Cardiac muscle cell (in vitro differentiated cells and primary cell): ENCODE measurements at regions not wholly inside any gene's neighbourhood (a gene's known extent, or its start where the extent isn't known, plus 50 kb on each side); places are given as distances from the start of the nearest gene placed in this dataset.
"Not testable (repeated sequence)": the region's sequence is repeated elsewhere in the genome, so short reads cannot be mapped to it uniquely, and the experiment has no call there.

Experiments
- DNase-seq, 2 donors: peaks; one replicate each; pipeline versions ENCODE4 v3.0.0 to v3.0.0-alpha.2; 2010 to 2017; ENCODE audit warnings: low read depth in 1 of 2, low spot score in 1 of 2
- H3K27ac ChIP-seq: fragments of 200-600 bp; sonication (generic); 2 replicates; pipeline ENCODE4 v1.5.1; 2016
- H3K27me3 ChIP-seq: fragments of 200-600 bp; sonication (generic); 2 replicates; pipeline ENCODE4 v1.6.0; 2016; ENCODE audit warnings: control low read depth
- H3K36me3 ChIP-seq: fragments of 200-600 bp; sonication (generic); 2 replicates; pipeline ENCODE4 v1.5.1; 2016; ENCODE audit warnings: control low read depth
- H3K4me1 ChIP-seq: fragments of 200-600 bp; sonication (generic); 2 replicates; pipeline ENCODE4 v1.8.1; 2017; ENCODE audit warnings: low read depth, mild to moderate bottlenecking, mixed run types
- H3K4me3 ChIP-seq: fragments of 200-600 bp; sonication (generic); 2 replicates; pipeline ENCODE4 v1.5.1; 2016; ENCODE audit warnings: mild to moderate bottlenecking
- H3K9me3 ChIP-seq: fragments of 200-600 bp; sonication (generic); 2 replicates; pipeline ENCODE4 v1.5.1; 2017; ENCODE audit warnings: low read depth, mild to moderate bottlenecking, control low read depth
- TF ChIP-seq, protein P1 (sequence below): IDR thresholded peaks from 2 replicates; pipeline ENCODE4 v1.5.1; 2012; ENCODE audit warnings: low read depth, mild to moderate bottlenecking, low read length

- TF ChIP-seq, protein P1, sequence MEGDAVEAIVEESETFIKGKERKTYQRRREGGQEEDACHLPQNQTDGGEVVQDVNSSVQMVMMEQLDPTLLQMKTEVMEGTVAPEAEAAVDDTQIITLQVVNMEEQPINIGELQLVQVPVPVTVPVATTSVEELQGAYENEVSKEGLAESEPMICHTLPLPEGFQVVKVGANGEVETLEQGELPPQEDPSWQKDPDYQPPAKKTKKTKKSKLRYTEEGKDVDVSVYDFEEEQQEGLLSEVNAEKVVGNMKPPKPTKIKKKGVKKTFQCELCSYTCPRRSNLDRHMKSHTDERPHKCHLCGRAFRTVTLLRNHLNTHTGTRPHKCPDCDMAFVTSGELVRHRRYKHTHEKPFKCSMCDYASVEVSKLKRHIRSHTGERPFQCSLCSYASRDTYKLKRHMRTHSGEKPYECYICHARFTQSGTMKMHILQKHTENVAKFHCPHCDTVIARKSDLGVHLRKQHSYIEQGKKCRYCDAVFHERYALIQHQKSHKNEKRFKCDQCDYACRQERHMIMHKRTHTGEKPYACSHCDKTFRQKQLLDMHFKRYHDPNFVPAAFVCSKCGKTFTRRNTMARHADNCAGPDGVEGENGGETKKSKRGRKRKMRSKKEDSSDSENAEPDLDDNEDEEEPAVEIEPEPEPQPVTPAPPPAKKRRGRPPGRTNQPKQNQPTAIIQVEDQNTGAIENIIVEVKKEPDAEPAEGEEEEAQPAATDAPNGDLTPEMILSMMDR: no peak
- DNase-seq: peak in 1 of 2 donors; percentile 31
- H3K27ac ChIP-seq: no peak overlapping the region
- H3K4me1 ChIP-seq: no peaks in the 10 kb centered on the region
- no peaks in the 10 kb centered on the region for H3K27me3 ChIP-seq
- no peaks in the 10 kb centered on the region for H3K9me3 ChIP-seq
- no peaks in the 10 kb centered on the region for H3K36me3 ChIP-seq
- no peak overlapping the region for H3K4me3 ChIP-seq
Observed at GRCh38 chr3:147518465-147518864, 109.3 kb downstream of the ZIC1 start.

GRCh38 chr3:147521646-147522045, 112.5 kb downstream of the ZIC1 start:
- Histone ChIP-seq H3K4me3 (no peak overlapping the region), H3K27me3 (no peaks in the 10 kb centered on the region), H3K36me3 (no peaks in the 10 kb centered on the region), H3K9me3 (no peaks in the 10 kb centered on the region), H3K4me1 (no peaks in the 10 kb centered on the region), H3K27ac (no peak overlapping the region)
- TF ChIP-seq, protein P1: no peak
- peak in 1 of 2 donors; percentile 25 for DNase-seq

DNA sequence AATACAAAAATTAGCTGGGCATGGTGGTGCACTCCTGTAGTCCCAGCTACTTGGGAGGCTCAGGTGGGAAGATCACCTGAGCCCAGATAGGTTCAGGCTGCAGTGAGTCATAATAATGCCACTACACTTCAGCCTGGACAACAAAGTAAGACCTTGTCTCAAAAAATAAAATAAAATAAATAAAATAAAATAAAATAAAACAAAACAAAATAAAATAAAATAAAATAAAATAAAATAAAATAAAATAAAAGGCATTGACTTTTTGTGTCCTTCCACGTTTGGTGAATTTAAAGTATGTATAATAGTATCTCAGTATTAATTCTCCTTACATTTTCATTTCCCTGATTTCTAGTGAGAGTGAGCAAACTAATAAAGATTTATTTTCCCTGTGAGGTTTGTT, 113.6 kb downstream of the ZIC1 start:
- H3K9me3 ChIP-seq, DNase-seq: not testable (repeated sequence)

DNA sequence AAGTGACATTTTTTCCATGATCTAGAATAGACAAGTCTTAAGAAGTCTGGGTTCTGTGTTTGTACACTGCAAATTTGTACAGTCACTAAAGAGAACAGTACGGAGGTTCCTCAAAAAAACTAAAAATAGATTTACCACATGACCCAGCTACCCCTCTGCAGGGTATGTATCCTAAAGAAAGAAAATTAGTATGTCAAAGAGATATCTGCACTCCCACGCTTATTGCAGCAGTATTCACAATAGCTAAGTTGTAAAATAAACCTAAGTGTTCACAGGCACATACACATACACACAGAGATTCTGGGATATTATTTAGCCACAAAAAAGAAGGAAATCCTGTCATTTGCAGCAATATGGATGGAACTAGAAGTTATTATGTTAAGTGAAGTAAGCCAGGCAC, 120.4 kb downstream of the ZIC1 start:
- TF ChIP-seq, protein P1: no peak

More for the DNA sequence above, 113.6 kb downstream of the ZIC1 start:
- not testable (repeated sequence) for H3K4me1 ChIP-seq, H3K36me3 ChIP-seq, H3K4me3 ChIP-seq, H3K27me3 ChIP-seq, H3K27ac ChIP-seq

GRCh38 chr3:147538034-147538433, 128.9 kb downstream of the ZIC1 start:
- no peaks in the 10 kb centered on the region for H3K9me3 ChIP-seq
- TF ChIP-seq, protein P1: no peak
- H3K4me3 ChIP-seq: no peak overlapping the region

More for the DNA sequence above, 120.4 kb downstream of the ZIC1 start:
- Histone ChIP-seq H3K4me3 (no peak overlapping the region), H3K9me3 (no peaks in the 10 kb centered on the region), H3K4me1 (no peaks in the 10 kb centered on the region), H3K27me3 (no peaks in the 10 kb centered on the region), H3K27ac (no peak overlapping the region), H3K36me3 (no peaks in the 10 kb centered on the region)
- no peak for DNase-seq

DNA sequence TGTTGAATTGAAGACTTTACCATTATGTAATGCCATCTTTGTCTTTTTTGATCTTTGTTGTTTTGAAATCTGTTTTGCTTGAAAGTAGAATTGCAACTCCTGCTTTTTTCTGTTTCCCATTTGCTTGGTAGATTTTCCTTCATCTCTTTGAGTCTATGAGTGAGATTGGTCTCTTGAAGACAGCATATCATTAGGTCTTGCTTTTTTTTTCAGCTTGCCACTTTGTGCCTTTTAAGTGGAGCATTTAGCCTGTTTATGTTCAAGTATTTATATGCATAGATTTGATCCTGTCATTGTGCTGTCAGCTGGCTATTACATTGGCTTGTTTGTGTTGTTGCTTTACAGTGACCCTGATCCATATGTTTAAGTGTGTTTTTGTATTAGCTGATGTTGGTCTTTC, 131.8 kb downstream of the ZIC1 start:
- no peaks in the 10 kb centered on the region for H3K27me3 ChIP-seq
- no peak overlapping the region for H3K27ac ChIP-seq
- no peaks in the 10 kb centered on the region for H3K4me1 ChIP-seq
- DNase-seq: no peak
- H3K4me3 ChIP-seq: no peak overlapping the region
- H3K36me3 ChIP-seq: no peaks in the 10 kb centered on the region
- H3K9me3 ChIP-seq: no peaks in the 10 kb centered on the region
- TF ChIP-seq, protein P1: no peak

More at GRCh38 chr3:147538034-147538433, 128.9 kb downstream of the ZIC1 start:
- H3K27me3 ChIP-seq: no peaks in the 10 kb centered on the region
- DNase-seq: no peak
- H3K27ac ChIP-seq: no peak overlapping the region
- H3K4me1 ChIP-seq: no peaks in the 10 kb centered on the region
- H3K36me3 ChIP-seq: no peaks in the 10 kb centered on the region
